ENCODE measurements at regions not wholly inside any gene's neighbourhood (a gene's known extent, or its start where the extent isn't known, plus 50 kb on each side); places are given as distances from the start of the nearest gene placed in this dataset.
"Not testable (repeated sequence)": the region's sequence is repeated elsewhere in the genome, so short reads cannot be mapped to it uniquely, and the experiment has no call there.

- H3K27ac Mint-ChIP-seq = no peak overlapping the region
- peaks cover 11% of the 10 kb centered on the region for H3K4me1 Mint-ChIP-seq (ENCODE audit: low read depth)
- TF ChIP-seq CTCF (IDR thresholded peaks at IDR 0.05; ENCODE audit: unreplicated experiment) = no peak
- no peaks in the 10 kb centered on the region for H3K36me3 Mint-ChIP-seq (ENCODE audit: insufficient read depth)
- H3K4me3 Mint-ChIP-seq (ENCODE audit: low read depth) = no peak overlapping the region
- DNase-seq (ENCODE audit: low spot score, unreplicated experiment) = no peak
- no peaks in the 10 kb centered on the region for H3K9me3 Mint-ChIP-seq (ENCODE audit: low read depth)
- H3K27me3 Mint-ChIP-seq = peaks cover 8% of the 10 kb centered on the region
These were observed 197.5 kb downstream of the IGLL1 start for GRCh38 chr22:23382428-23383218.

- TF ChIP-seq CTCF (IDR thresholded peaks at IDR 0.05; ENCODE audit: unreplicated experiment) = no peak
- no peaks in the 10 kb centered on the region for H3K36me3 Mint-ChIP-seq (ENCODE audit: insufficient read depth)
- DNase-seq (ENCODE audit: low spot score, unreplicated experiment) = no peak
- H3K4me1 Mint-ChIP-seq (ENCODE audit: low read depth) = peaks cover 11% of the 10 kb centered on the region
- H3K4me3 Mint-ChIP-seq (ENCODE audit: low read depth) = no peak overlapping the region
- H3K27me3 Mint-ChIP-seq = peaks cover 12% of the 10 kb centered on the region
- H3K27ac Mint-ChIP-seq = no peak overlapping the region
- no peaks in the 10 kb centered on the region for H3K9me3 Mint-ChIP-seq (ENCODE audit: low read depth)
These were observed 198.2 kb downstream of the IGLL1 start for GRCh38 chr22:23381661-23382427.

GRCh38 chr22:23380911-23381310 lies 199.2 kb downstream of the IGLL1 start:
- Mint-ChIP-seq H3K27ac (peak overlapping the region; percentile 38), H3K36me3 (ENCODE audit: insufficient read depth) (no peaks in the 10 kb centered on the region), H3K9me3 (ENCODE audit: low read depth) (no peaks in the 10 kb centered on the region), H3K4me1 (ENCODE audit: low read depth) (peaks cover 8% of the 10 kb centered on the region), H3K27me3 (peaks cover 21% of the 10 kb centered on the region), H3K4me3 (ENCODE audit: low read depth) (no peak overlapping the region)
- no peak for TF ChIP-seq CTCF (IDR thresholded peaks at IDR 0.05; ENCODE audit: unreplicated experiment)
- no peak for DNase-seq (ENCODE audit: low spot score, unreplicated experiment)

GRCh38 chr22:23380230-23380573 lies 199.9 kb downstream of the IGLL1 start:
- no peak for TF ChIP-seq CTCF (IDR thresholded peaks at IDR 0.05; ENCODE audit: unreplicated experiment)
- Mint-ChIP-seq H3K27ac (no peak overlapping the region), H3K36me3 (ENCODE audit: insufficient read depth) (no peaks in the 10 kb centered on the region), H3K4me1 (ENCODE audit: low read depth) (peaks cover 6% of the 10 kb centered on the region), H3K4me3 (ENCODE audit: low read depth) (no peak overlapping the region), H3K9me3 (ENCODE audit: low read depth) (no peaks in the 10 kb centered on the region), H3K27me3 (peaks cover 28% of the 10 kb centered on the region)
- DNase-seq (ENCODE audit: low spot score, unreplicated experiment) = no peak

- H3K9me3 Mint-ChIP-seq (ENCODE audit: low read depth); H3K4me1 Mint-ChIP-seq (ENCODE audit: low read depth); H3K4me3 Mint-ChIP-seq (ENCODE audit: low read depth); H3K36me3 Mint-ChIP-seq (ENCODE audit: insufficient read depth); DNase-seq (ENCODE audit: low spot score, unreplicated experiment); H3K27ac Mint-ChIP-seq: not testable (repeated sequence)
- peaks cover 31% of the 10 kb centered on the region for H3K27me3 Mint-ChIP-seq
These were observed 199.4 kb downstream of the BCR start for GRCh38 chr22:23379540-23380229.

Data from progenitor cell of endocrine pancreas (in vitro differentiated cells).